Upper lobe of left lung (tissue), 6 donors: ENCODE measurements at regions not wholly inside any gene's neighbourhood (a gene's known extent, or its start where the extent isn't known, plus 50 kb on each side); places are given as distances from the start of the nearest gene placed in this dataset.

ENCODE experiments used
- ATAC-seq, 2 donors: fragments of 200-7000 bp; cut with Tn5 transposase; one replicate each; pipeline ENCODE4 v1.9.1; 2022; ENCODE audit warnings: mild to moderate bottlenecking in 2 of 2, moderate library complexity in 2 of 2; ENCODE audit not compliant: low FRiP score in 2 of 2
- DNase-seq, 2 donors: peaks; one replicate each; pipeline ENCODE4 v3.0.0-alpha.2; 2019 to 2020
- H3K27ac ChIP-seq, 4 donors: fragments of 200-600 bp; sonication (generic); one replicate each; pipeline ENCODE4 v1.5.1; 2016 to 2019
- H3K27me3 ChIP-seq, 4 donors: fragments of 200-600 bp; sonication (generic); one replicate each; pipeline ENCODE4 v1.5.1; 2017 to 2019
- H3K36me3 ChIP-seq, 4 donors: fragments of 200-600 bp; sonication (generic); one replicate each; pipeline ENCODE4 v1.5.1; 2016 to 2019
- H3K4me1 ChIP-seq, 4 donors: fragments of 200-600 bp; sonication (generic); one replicate each; pipeline ENCODE4 v1.5.1; 2018 to 2019
- H3K4me3 ChIP-seq, 4 donors: fragments of 200-600 bp; sonication (generic); one replicate each; pipeline ENCODE4 v1.5.1; 2017 to 2019; ENCODE audit warnings: mild to moderate bottlenecking in 2 of 4, moderate library complexity in 1 of 4
- H3K9me3 ChIP-seq, 4 donors: fragments of 200-600 bp; sonication (generic); one replicate each; pipeline ENCODE4 v1.5.1; 2018 to 2019
- CTCF ChIP-seq, 6 experiments: fragments of 450-650 bp in 4 of 6; fragments of 200-600 bp in 2 of 6; sonication (generic) in 2 of 6; IDR thresholded peaks; one replicate each; pipeline ENCODE4 v1.5.1; 2016 to 2019; ENCODE audit warnings: antibody characterized with exemption in 6 of 6
- EP300 ChIP-seq, 4 donors: sonication (generic); formaldehyde crosslinking; IDR thresholded peaks; one replicate each; pipeline ENCODE4 v1.5.1; 2017; ENCODE audit warnings: antibody characterized with exemption in 4 of 4, control low read depth in 2 of 4
- POLR2A ChIP-seq, 4 donors: fragments of 450-650 bp; IDR thresholded peaks; one replicate each; pipeline ENCODE4 v1.5.1; 2016 to 2017; ENCODE audit warnings: antibody characterized with exemption in 4 of 4, mild to moderate bottlenecking in 2 of 4
- POLR2AphosphoS5 ChIP-seq, 2 donors: sonication (generic); formaldehyde crosslinking; IDR thresholded peaks; one replicate each; pipeline ENCODE4 v1.5.1; 2017; ENCODE audit warnings: antibody characterized with exemption in 2 of 2
- WGBS, 2 donors: methylation state at CpG; one replicate each; pipeline ENCODE4 v1.1.5; 2017 to 2018; 5-methylcytosine and 5-hydroxymethylcytosine counted together
- donor health status: DM: no; HTN: no; CAD: no; lungs with moderate emphysema.
- donor health status: DM: no; HTN: yes; CAD: no; lungs with severe emphysema.

DNA sequence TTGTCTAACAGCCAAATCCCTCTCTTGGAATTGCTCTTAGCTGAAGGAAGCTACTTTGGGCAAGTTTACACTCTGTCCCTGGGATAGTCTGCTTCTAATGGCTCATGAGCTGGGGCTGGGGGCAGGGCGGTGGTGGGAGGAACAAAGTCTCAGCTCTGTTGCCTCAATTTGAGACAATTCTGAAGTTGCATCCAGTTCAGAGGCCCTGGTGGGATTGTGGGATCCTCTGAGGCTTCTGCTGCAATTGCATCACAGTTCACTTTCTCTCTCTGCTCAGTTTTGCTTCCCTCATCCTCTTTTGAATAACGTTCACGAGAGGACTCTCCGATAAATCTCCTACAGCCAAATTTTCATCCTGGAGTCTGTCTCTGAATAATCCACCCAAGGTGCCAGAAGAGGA lies 440.6 kb upstream of the SLC35B3 start:
- H3K4me1 ChIP-seq = no peaks in the 10 kb centered on the region
- TF ChIP-seq POLR2AphosphoS5 (IDR thresholded peaks at IDR 0.05) = no peak
- no peak for TF ChIP-seq POLR2A (IDR thresholded peaks at IDR 0.05)
- no peak for TF ChIP-seq EP300 (IDR thresholded peaks at IDR 0.05)
- no peak for TF ChIP-seq CTCF (IDR thresholded peaks at IDR 0.05)
- no peak overlapping the region for H3K4me3 ChIP-seq
- no peaks in the 10 kb centered on the region for H3K36me3 ChIP-seq
- no peak for ATAC-seq
- no peak for DNase-seq
- 60 to 86% methylated on average over 4 of the region's 4 CpGs for WGBS, 2 donors
- H3K9me3 ChIP-seq = no peaks in the 10 kb centered on the region
- H3K27me3 ChIP-seq = no peaks in the 10 kb centered on the region
- H3K27ac ChIP-seq = no peak overlapping the region

- Histone ChIP-seq H3K4me1 (no peaks in the 10 kb centered on the region), H3K27ac (no peak overlapping the region), H3K9me3 (no peaks in the 10 kb centered on the region), H3K27me3 (no peaks in the 10 kb centered on the region), H3K36me3 (no peaks in the 10 kb centered on the region), H3K4me3 (no peak overlapping the region)
- ATAC-seq (no peak), DNase-seq (no peak)
- no peak for TF ChIP-seq EP300 (IDR thresholded peaks at IDR 0.05)
- WGBS, 2 donors = 86 to 95% methylated on average over 3 of the region's 3 CpGs
Measured at GRCh38 chr6:8872589-8872988, 437.2 kb upstream of the SLC35B3 start.

DNA sequence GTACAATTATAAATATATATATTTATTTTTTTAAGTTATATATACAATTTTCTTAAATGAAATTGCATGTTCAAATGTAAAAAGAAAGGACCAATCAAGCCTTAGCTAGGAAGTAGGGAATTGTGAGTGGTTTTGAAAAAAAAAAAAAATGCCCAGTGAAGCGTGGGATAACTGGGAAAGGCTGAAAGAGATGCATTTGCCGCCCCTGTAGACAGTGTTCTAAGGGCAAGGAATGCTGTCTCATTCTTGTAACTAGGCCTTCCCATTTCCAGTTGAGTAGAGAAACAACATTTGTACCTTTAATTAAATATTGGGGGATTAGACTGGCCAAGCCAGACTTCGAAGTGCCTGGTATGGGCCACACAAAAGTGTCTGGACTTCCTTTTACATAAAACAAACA lies 430.1 kb upstream of the SLC35B3 start:
- no peaks in the 10 kb centered on the region for H3K9me3 ChIP-seq
- TF ChIP-seq POLR2A (IDR thresholded peaks at IDR 0.05) (no peak), EP300 (IDR thresholded peaks at IDR 0.05) (no peak), POLR2AphosphoS5 (IDR thresholded peaks at IDR 0.05) (no peak), CTCF (IDR thresholded peaks at IDR 0.05) (no peak)
- no peaks in the 10 kb centered on the region for H3K27me3 ChIP-seq
- no peak overlapping the region for H3K27ac ChIP-seq
- DNase-seq = no peak
- no peaks in the 10 kb centered on the region for H3K36me3 ChIP-seq
- H3K4me1 ChIP-seq = no peaks in the 10 kb centered on the region
- no peak overlapping the region for H3K4me3 ChIP-seq
- 89 to 90% methylated on average over 3 of the region's 3 CpGs for WGBS, 2 donors
- ATAC-seq = no peak

DNA sequence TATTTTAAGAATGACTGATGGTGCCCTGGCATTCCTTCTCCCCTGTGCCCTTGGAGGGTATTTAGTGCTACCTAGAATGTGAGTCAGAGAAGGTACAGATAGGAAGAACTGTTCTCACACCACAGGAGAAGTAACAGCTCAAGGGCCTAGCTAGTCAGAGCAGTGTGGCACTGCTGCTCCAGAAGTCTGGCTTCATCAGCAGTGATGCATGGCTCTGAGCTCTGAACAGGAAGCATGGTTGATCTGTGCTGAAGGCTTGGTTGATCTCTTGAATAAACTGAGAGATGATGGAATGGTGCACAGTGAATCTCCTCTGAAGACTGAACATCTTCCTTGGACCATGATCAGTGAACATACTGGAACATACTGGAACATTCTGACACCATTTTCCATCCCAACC lies 425.3 kb upstream of the SLC35B3 start:
- no peak overlapping the region for H3K4me3 ChIP-seq
- H3K36me3 ChIP-seq = no peaks in the 10 kb centered on the region
- no peaks in the 10 kb centered on the region for H3K27me3 ChIP-seq
- peaks cover 0 to 5% (median 0%) of the 10 kb centered on the region in 4 donors for H3K4me1 ChIP-seq
- H3K9me3 ChIP-seq = no peaks in the 10 kb centered on the region
- H3K27ac ChIP-seq = no peak overlapping the region
- DNase-seq (no peak), ATAC-seq (no peak)
- TF ChIP-seq POLR2A (IDR thresholded peaks at IDR 0.05) (no peak), EP300 (IDR thresholded peaks at IDR 0.05) (no peak), POLR2AphosphoS5 (IDR thresholded peaks at IDR 0.05) (no peak), CTCF (IDR thresholded peaks at IDR 0.05) (no peak)

DNA sequence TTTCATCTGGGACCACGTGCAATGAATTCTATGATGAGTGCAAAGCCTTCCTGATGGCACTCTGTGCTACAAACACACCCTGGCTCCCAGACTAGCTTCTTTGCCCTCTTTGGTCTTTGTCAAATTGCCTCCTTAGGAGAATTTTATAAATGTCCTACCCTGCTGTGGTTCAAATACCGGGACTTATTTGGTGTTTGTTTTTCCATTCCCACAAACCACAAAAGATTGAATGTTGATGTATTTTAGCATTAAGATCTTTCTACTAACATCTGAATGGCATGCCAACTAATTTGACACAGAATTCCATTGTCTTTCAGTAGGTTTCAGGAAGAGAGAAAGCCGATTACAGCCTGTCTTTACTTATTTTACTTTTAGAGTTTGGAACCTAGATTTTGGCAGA lies 424.2 kb upstream of the SLC35B3 start:
- H3K27me3 ChIP-seq = no peaks in the 10 kb centered on the region
- H3K9me3 ChIP-seq = no peaks in the 10 kb centered on the region
- TF ChIP-seq POLR2A (IDR thresholded peaks at IDR 0.05) = no peak
- no peak overlapping the region for H3K27ac ChIP-seq
- no peak overlapping the region for H3K4me3 ChIP-seq
- H3K4me1 ChIP-seq = peaks cover 0 to 5% (median 0%) of the 10 kb centered on the region in 4 donors
- ATAC-seq = no peak
- no peak for DNase-seq
- WGBS, 2 donors = 69 to 80% methylated on average over 3 of the region's 3 CpGs
- H3K36me3 ChIP-seq = no peaks in the 10 kb centered on the region

DNA sequence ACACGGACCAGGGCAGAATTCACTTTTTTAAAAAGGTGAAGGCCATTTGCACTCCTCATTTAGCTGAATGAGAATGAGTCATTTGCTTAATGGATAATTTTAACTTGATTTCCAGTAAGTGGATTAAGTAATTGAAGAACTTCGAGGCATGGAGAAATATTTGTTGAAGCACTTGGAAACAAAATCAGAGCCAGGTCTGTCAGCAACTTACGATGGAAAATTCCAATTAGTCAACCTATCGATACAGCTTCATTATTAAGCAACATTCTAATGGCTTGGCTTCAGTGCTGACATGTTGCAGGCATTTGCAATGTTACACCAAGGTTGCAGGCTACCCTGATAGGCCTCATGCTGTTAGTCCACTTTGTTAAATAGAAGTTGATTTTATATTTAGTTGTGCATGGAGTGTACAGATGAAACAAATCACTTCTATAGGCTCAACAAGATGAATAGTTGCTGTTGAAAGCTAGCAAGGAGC lies 423.5 kb upstream of the SLC35B3 start:
- TF ChIP-seq EP300 (IDR thresholded peaks at IDR 0.05) = peak in 1 of 4 donors; percentile 58
- no peak for TF ChIP-seq CTCF (IDR thresholded peaks at IDR 0.05)
- TF ChIP-seq POLR2AphosphoS5 (IDR thresholded peaks at IDR 0.05) = no peak
- Histone ChIP-seq H3K27ac (no peak overlapping the region), H3K36me3 (no peaks in the 10 kb centered on the region), H3K9me3 (no peaks in the 10 kb centered on the region), H3K4me1 (peaks cover 0 to 5% (median 0%) of the 10 kb centered on the region in 4 donors), H3K4me3 (no peak overlapping the region), H3K27me3 (no peaks in the 10 kb centered on the region)
- no peak for DNase-seq
- ATAC-seq = no peak
- WGBS, 2 donors = 50 to 64% methylated on average over 4 of the region's 4 CpGs
